ENCODE measurements at regions not wholly inside any gene's neighbourhood (a gene's known extent, or its start where the extent isn't known, plus 50 kb on each side); places are given as distances from the start of the nearest gene placed in this dataset.

- H3K27ac Mint-ChIP-seq (ENCODE audit: unreplicated experiment): peak overlapping the region; percentile 34
- no peaks in the 10 kb centered on the region for H3K9me3 Mint-ChIP-seq (ENCODE audit: unreplicated experiment)
- TF ChIP-seq, protein P1, sequence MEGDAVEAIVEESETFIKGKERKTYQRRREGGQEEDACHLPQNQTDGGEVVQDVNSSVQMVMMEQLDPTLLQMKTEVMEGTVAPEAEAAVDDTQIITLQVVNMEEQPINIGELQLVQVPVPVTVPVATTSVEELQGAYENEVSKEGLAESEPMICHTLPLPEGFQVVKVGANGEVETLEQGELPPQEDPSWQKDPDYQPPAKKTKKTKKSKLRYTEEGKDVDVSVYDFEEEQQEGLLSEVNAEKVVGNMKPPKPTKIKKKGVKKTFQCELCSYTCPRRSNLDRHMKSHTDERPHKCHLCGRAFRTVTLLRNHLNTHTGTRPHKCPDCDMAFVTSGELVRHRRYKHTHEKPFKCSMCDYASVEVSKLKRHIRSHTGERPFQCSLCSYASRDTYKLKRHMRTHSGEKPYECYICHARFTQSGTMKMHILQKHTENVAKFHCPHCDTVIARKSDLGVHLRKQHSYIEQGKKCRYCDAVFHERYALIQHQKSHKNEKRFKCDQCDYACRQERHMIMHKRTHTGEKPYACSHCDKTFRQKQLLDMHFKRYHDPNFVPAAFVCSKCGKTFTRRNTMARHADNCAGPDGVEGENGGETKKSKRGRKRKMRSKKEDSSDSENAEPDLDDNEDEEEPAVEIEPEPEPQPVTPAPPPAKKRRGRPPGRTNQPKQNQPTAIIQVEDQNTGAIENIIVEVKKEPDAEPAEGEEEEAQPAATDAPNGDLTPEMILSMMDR (IDR thresholded peaks at IDR 0.05; ENCODE audit: unreplicated experiment): no peak
- no peak for DNase-seq (ENCODE audit: low spot score)
- H3K27me3 Mint-ChIP-seq (ENCODE audit: unreplicated experiment): peaks cover 2% of the 10 kb centered on the region
- no peaks in the 10 kb centered on the region for H3K36me3 Mint-ChIP-seq (ENCODE audit: low read depth, unreplicated experiment)
- no peak overlapping the region for H3K4me3 Mint-ChIP-seq (ENCODE audit: unreplicated experiment)
- H3K4me1 Mint-ChIP-seq (ENCODE audit: unreplicated experiment): peaks cover 18% of the 10 kb centered on the region
Measured at GRCh38 chr3:66592927-66593625, 92.3 kb upstream of the LRIG1 start.

DNA sequence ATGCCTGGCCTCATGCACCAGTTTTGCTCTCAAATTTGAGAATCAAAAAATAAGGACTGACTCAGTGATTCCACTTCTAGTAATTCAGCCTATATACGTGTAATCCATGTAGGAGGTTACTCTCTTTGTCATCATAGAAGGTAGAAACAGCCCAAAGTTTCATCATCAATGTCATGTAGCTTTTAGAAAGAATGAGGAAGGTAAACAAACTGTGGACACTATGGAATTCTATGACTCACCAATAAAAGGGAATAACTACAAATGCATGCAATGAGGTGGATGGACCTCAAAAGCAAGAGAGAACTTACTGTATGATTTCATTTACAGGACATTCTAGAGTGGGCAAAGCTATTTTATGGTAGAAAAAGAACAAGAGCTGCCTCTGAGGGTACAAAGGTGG, 93.2 kb upstream of the LRIG1 start:
- Mint-ChIP-seq H3K4me3 (ENCODE audit: unreplicated experiment) (no peak overlapping the region), H3K9me3 (ENCODE audit: unreplicated experiment) (no peaks in the 10 kb centered on the region), H3K4me1 (ENCODE audit: unreplicated experiment) (peaks cover 18% of the 10 kb centered on the region), H3K36me3 (ENCODE audit: low read depth, unreplicated experiment) (no peaks in the 10 kb centered on the region), H3K27ac (ENCODE audit: unreplicated experiment) (no peak overlapping the region), H3K27me3 (ENCODE audit: unreplicated experiment) (peaks cover 2% of the 10 kb centered on the region)
- TF ChIP-seq, protein P1 (IDR thresholded peaks at IDR 0.05; ENCODE audit: unreplicated experiment): no peak
- DNase-seq (ENCODE audit: low spot score): no peak

GRCh38 chr3:66597308-66597863, 96.6 kb upstream of the LRIG1 start:
- peaks cover 11% of the 10 kb centered on the region for H3K4me1 Mint-ChIP-seq (ENCODE audit: unreplicated experiment)
- H3K36me3 Mint-ChIP-seq (ENCODE audit: low read depth, unreplicated experiment): no peaks in the 10 kb centered on the region
- H3K27ac Mint-ChIP-seq (ENCODE audit: unreplicated experiment): no peak overlapping the region
- TF ChIP-seq, protein P1 (IDR thresholded peaks at IDR 0.05; ENCODE audit: unreplicated experiment): no peak
- H3K9me3 Mint-ChIP-seq (ENCODE audit: unreplicated experiment): no peaks in the 10 kb centered on the region
- H3K27me3 Mint-ChIP-seq (ENCODE audit: unreplicated experiment): peaks cover 2% of the 10 kb centered on the region
- DNase-seq (ENCODE audit: low spot score): no peak
- H3K4me3 Mint-ChIP-seq (ENCODE audit: unreplicated experiment): no peak overlapping the region

GRCh38 chr3:66598168-66598567, 97.3 kb upstream of the LRIG1 start:
- no peak for DNase-seq (ENCODE audit: low spot score)
- Mint-ChIP-seq H3K36me3 (ENCODE audit: low read depth, unreplicated experiment) (no peaks in the 10 kb centered on the region), H3K27ac (ENCODE audit: unreplicated experiment) (no peak overlapping the region), H3K27me3 (ENCODE audit: unreplicated experiment) (peaks cover 2% of the 10 kb centered on the region), H3K4me1 (ENCODE audit: unreplicated experiment) (peaks cover 11% of the 10 kb centered on the region), H3K4me3 (ENCODE audit: unreplicated experiment) (no peak overlapping the region), H3K9me3 (ENCODE audit: unreplicated experiment) (no peaks in the 10 kb centered on the region)
- TF ChIP-seq, protein P1 (IDR thresholded peaks at IDR 0.05; ENCODE audit: unreplicated experiment): no peak

GRCh38 chr3:66602237-66602636, 101.4 kb upstream of the LRIG1 start:
- DNase-seq (ENCODE audit: low spot score): no peak
- no peaks in the 10 kb centered on the region for H3K9me3 Mint-ChIP-seq (ENCODE audit: unreplicated experiment)
- no peaks in the 10 kb centered on the region for H3K36me3 Mint-ChIP-seq (ENCODE audit: low read depth, unreplicated experiment)
- peaks cover 18% of the 10 kb centered on the region for H3K4me1 Mint-ChIP-seq (ENCODE audit: unreplicated experiment)
- H3K4me3 Mint-ChIP-seq (ENCODE audit: unreplicated experiment): no peak overlapping the region
- TF ChIP-seq, protein P1 (IDR thresholded peaks at IDR 0.05; ENCODE audit: unreplicated experiment): no peak
- no peak overlapping the region for H3K27ac Mint-ChIP-seq (ENCODE audit: unreplicated experiment)
- H3K27me3 Mint-ChIP-seq (ENCODE audit: unreplicated experiment): peaks cover 2% of the 10 kb centered on the region

Measured in endothelial cell (in vitro differentiated cells).